B cell (primary cell): ENCODE measurements at regions not wholly inside any gene's neighbourhood (a gene's known extent, or its start where the extent isn't known, plus 50 kb on each side); places are given as distances from the start of the nearest gene placed in this dataset.

Experiments used
- ATAC-seq: fragments of 200-7000 bp; cut with Tn5 transposase; one replicate; pipeline ENCODE4 v1.10.0; 2021; ENCODE audit warnings: low read depth, mild to moderate bottlenecking, moderate number of reproducible peaks, moderate library complexity
- CTCF ChIA-PET: fragments of 350-600 bp; sonication (Branson Sonifier 250); formaldehyde crosslinking; loops from one replicate; lab custom pipeline; 2021; ENCODE audit warnings: antibody characterized with exemption, inconsistent platforms; lab: Charles Lee
- POLR2A ChIA-PET: fragments of 350-600 bp; sonication (Branson Sonifier 250); formaldehyde crosslinking; loops from one replicate; lab custom pipeline; 2021; ENCODE audit warnings: antibody characterized with exemption; lab: Charles Lee
- DNase-seq: peaks from one replicate; pipeline ENCODE4 v3.0.0; 2013
- H2AFZ ChIP-seq: 2 replicates; pipeline ENCODE4 v1.6.1; 2012; ENCODE audit warnings: mild to moderate bottlenecking, low read depth, low read length; ENCODE audit not compliant: insufficient read depth, poor library complexity, severe bottlenecking
- H3K27ac ChIP-seq, 2 donors: 1 replicate in 1 of 2; 2 replicates in 1 of 2; pipeline ENCODE4 v1.5.1; 2012 to 2013; ENCODE audit warnings: low read length in 2 of 2, mild to moderate bottlenecking in 2 of 2, moderate library complexity in 1 of 2
- H3K27me3 ChIP-seq, 4 experiments: fragments of 200-600 bp in 1 of 4; sonication (generic) in 1 of 4; replicated peaks in 1 of 4; 1 replicate in 2 of 4; 2 replicates in 2 of 4; pipeline versions ENCODE4 v1.6.1 to v1.7.0; 2013 to 2016; ENCODE audit warnings: low read length in 3 of 4, mild to moderate bottlenecking in 2 of 4, mixed read lengths in 1 of 4, moderate library complexity in 1 of 4; ENCODE audit not compliant: insufficient read depth in 4 of 4, control insufficient read depth in 3 of 4; ENCODE audit errors: control extremely low read depth in 1 of 4
- H3K36me3 ChIP-seq, 2 experiments: replicated peaks in 1 of 2; 1 replicate in 1 of 2; 2 replicates in 1 of 2; pipeline versions ENCODE4 v1.6.1 to v1.7.1; 2013; ENCODE audit warnings: low read length in 1 of 2; ENCODE audit not compliant: insufficient read depth in 2 of 2, control insufficient read depth in 1 of 2; ENCODE audit errors: control extremely low read depth in 1 of 2, extremely low read depth in 1 of 2
- H3K4me1 ChIP-seq, 2 donors: fragments of 200-600 bp in 1 of 2; sonication (generic) in 1 of 2; 1 replicate in 1 of 2; 2 replicates in 1 of 2; pipeline versions ENCODE4 v1.5.1 to v1.6.1; 2013 to 2017; ENCODE audit warnings: low read length in 2 of 2; ENCODE audit not compliant: control insufficient read depth in 2 of 2, insufficient read depth in 2 of 2
- H3K4me2 ChIP-seq: replicated peaks from 2 replicates; pipeline ENCODE3; 2012; ENCODE audit warnings: mild to moderate bottlenecking, low read depth, low read length; ENCODE audit not compliant: poor library complexity, severe bottlenecking
- H3K4me3 ChIP-seq, 5 experiments: fragments of 200-600 bp in 1 of 5; sonication (generic) in 1 of 5; 1 replicate in 3 of 5; 2 replicates in 2 of 5; pipeline versions ENCODE4 v1.5.1 to v1.7.0; 2011 to 2016; ENCODE audit warnings: low read length in 4 of 5, mild to moderate bottlenecking in 4 of 5, low read depth in 2 of 5, control low read depth in 1 of 5, moderate library complexity in 1 of 5; ENCODE audit not compliant: insufficient read depth in 1 of 5; ENCODE audit errors: control extremely low read depth in 1 of 5, extremely low read depth in 1 of 5
- H3K79me2 ChIP-seq: fragments of 200-600 bp; sonication (generic); one replicate; pipeline ENCODE4 v1.6.0; 2016; ENCODE audit warnings: low read length; ENCODE audit not compliant: control insufficient read depth, insufficient read depth
- H3K9ac ChIP-seq: fragments of 200-600 bp; sonication (generic); 2 replicates; pipeline ENCODE4 v1.6.1; 2017; ENCODE audit warnings: mild to moderate bottlenecking, low read length, moderate library complexity
- H3K9me3 ChIP-seq, 3 donors: one replicate each; pipeline versions ENCODE4 v1.6.1 to v1.7.1; 2013; ENCODE audit warnings: low read length in 2 of 3; ENCODE audit not compliant: control insufficient read depth in 2 of 3, insufficient read depth in 1 of 3; ENCODE audit errors: control extremely low read depth in 1 of 3
- H4K20me1 ChIP-seq: 2 replicates; pipeline ENCODE4 v1.6.0; 2012; ENCODE audit warnings: mild to moderate bottlenecking, low read length; ENCODE audit not compliant: insufficient read depth, control insufficient read depth, poor library complexity, severe bottlenecking
- H3K27ac Mint-ChIP-seq: one replicate; pipeline ENCODE4 v1.8.0; 2021; ENCODE audit warnings: mixed read lengths
- H3K27me3 Mint-ChIP-seq: one replicate; pipeline ENCODE4 v1.8.0; 2021; ENCODE audit warnings: mixed read lengths
- H3K4me1 Mint-ChIP-seq: one replicate; pipeline ENCODE4 v1.8.0; 2021; ENCODE audit warnings: mixed read lengths
- H3K4me3 Mint-ChIP-seq: one replicate; pipeline ENCODE4 v1.8.0; 2021; ENCODE audit warnings: mixed read lengths
- H3K9me3 Mint-ChIP-seq: one replicate; pipeline ENCODE4 v1.8.0; 2022; ENCODE audit warnings: mixed read lengths; ENCODE audit not compliant: insufficient read depth
- CTCF ChIP-seq: fragments of 200-600 bp; IDR thresholded peaks from one replicate; pipeline ENCODE4 v1.8.0; 2022; ENCODE audit warnings: antibody characterized with exemption, mild to moderate bottlenecking
- EZH2 ChIP-seq: IDR thresholded peaks from 2 replicates; pipeline ENCODE4 v1.6.1; 2012; ENCODE audit warnings: borderline replicate concordance, low read depth, mild to moderate bottlenecking, moderate library complexity, low read length; ENCODE audit not compliant: insufficient read depth, poor library complexity, severe bottlenecking
- WGBS: methylation state at CpG from one replicate; pipeline ENCODE4 v1.1.5; 2013; ENCODE audit warnings: missing lambda C conversion rate; ENCODE audit not compliant: insufficient coverage; 5-methylcytosine and 5-hydroxymethylcytosine counted together
- intact Hi-C: fragments of 100-400 bp; cut with micrococcal nuclease; formaldehyde crosslinking; loops from one replicate; pipeline ENCODE4 v1.10.0; 2022

GRCh38 chr6:40146902-40147301, 212.6 kb upstream of the MOCS1 start:
- Histone ChIP-seq H3K9me3 (no peaks in the 10 kb centered on the region), H4K20me1 (no peaks in the 10 kb centered on the region), H3K36me3 (no peaks in the 10 kb centered on the region), H3K4me1 (peaks cover 11 to 20% of the 10 kb centered on the region in 2 donors), H3K4me2 (no peak overlapping the region), H3K27me3 (peaks cover 0 to 1% (median 0%) of the 10 kb centered on the region in 4 experiments), H3K9ac (no peak overlapping the region), H3K79me2 (no peaks in the 10 kb centered on the region), H3K27ac (no peak overlapping the region), H2AFZ (no peak overlapping the region), H3K4me3 (no peak overlapping the region)
- no peak for DNase-seq
- no peak overlapping the region for H3K4me3 Mint-ChIP-seq
- no peak for ATAC-seq
- intact Hi-C loops, result no loop called here
- ChIA-PET POLR2A (no interaction called here), CTCF (no interaction called here)
- no peaks in the 10 kb centered on the region for H3K9me3 Mint-ChIP-seq
- H3K27ac Mint-ChIP-seq, result no peak overlapping the region
- peaks cover 19% of the 10 kb centered on the region for H3K4me1 Mint-ChIP-seq
- peaks cover 8% of the 10 kb centered on the region for H3K27me3 Mint-ChIP-seq
- TF ChIP-seq CTCF, result no peak
- no peak for TF ChIP-seq EZH2
- 90% methylated on average over 3 of the region's 3 CpGs for WGBS

- H3K27ac Mint-ChIP-seq, result no peak overlapping the region
- no peak overlapping the region for H3K27ac ChIP-seq
- H3K4me2 ChIP-seq, result no peak overlapping the region
- intact Hi-C loops, result no loop called here
- WGBS, result 87% methylated on average over 2 of the region's 2 CpGs
- ChIA-PET POLR2A (no interaction called here), CTCF (no interaction called here)
- H3K4me1 Mint-ChIP-seq, result peaks cover 4% of the 10 kb centered on the region
- peaks cover 16% of the 10 kb centered on the region for H3K27me3 Mint-ChIP-seq
- H2AFZ ChIP-seq, result no peak overlapping the region
- no peaks in the 10 kb centered on the region for H3K4me1 ChIP-seq
- H3K4me3 Mint-ChIP-seq, result no peak overlapping the region
- H3K79me2 ChIP-seq, result no peaks in the 10 kb centered on the region
- H3K9me3 ChIP-seq, result peaks cover 0 to 2% (median 0%) of the 10 kb centered on the region in 3 donors
- no peak overlapping the region for H3K9ac ChIP-seq
- H3K4me3 ChIP-seq, result no peak overlapping the region
- TF ChIP-seq CTCF (no peak), EZH2 (no peak)
- H3K9me3 Mint-ChIP-seq, result peaks cover 4% of the 10 kb centered on the region
- no peak for DNase-seq
- H3K36me3 ChIP-seq, result no peaks in the 10 kb centered on the region
- peaks cover 0 to 3% (median 0%) of the 10 kb centered on the region in 4 experiments for H3K27me3 ChIP-seq
- ATAC-seq, result no peak
- no peaks in the 10 kb centered on the region for H4K20me1 ChIP-seq
Observed at GRCh38 chr6:40139447-40139846, 205.2 kb upstream of the MOCS1 start.
